ENCODE measurements at regions not wholly inside any gene's neighbourhood (a gene's known extent, or its start where the extent isn't known, plus 50 kb on each side); places are given as distances from the start of the nearest gene placed in this dataset.
"Not testable (repeated sequence)": the region's sequence is repeated elsewhere in the genome, so short reads cannot be mapped to it uniquely, and the experiment has no call there.

DNA sequence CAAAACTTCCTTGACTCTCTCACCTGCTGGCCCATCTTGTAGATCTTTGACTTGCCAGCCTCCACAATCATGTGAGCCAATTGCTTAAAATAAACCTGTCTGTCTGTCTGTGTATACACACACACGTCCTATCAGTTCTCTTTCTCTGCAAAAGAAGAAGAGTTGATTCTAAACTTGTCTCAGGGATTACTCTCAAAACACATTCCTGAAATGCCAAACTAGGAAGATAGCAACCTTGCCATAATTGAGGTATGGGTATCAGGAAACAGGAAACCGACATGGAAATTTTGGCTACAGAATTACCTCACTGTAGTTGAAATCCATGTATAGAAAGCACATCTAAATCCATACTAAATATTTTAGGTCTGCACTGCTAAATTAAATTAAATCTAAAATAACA is 483.4 kb downstream of the PLK2 start:
- Histone ChIP-seq H3K36me3 (ENCODE audit: low read depth, low read length) (no peaks in the 10 kb centered on the region), H3K27ac (ENCODE audit: low read length) (no peak overlapping the region), H3K4me3 (ENCODE audit: low read length) (no peak overlapping the region), H2AFZ (ENCODE audit: low read length) (no peak overlapping the region), H3K9ac (ENCODE audit: low read length) (no peak overlapping the region), H4K20me1 (ENCODE audit: low read length) (no peaks in the 10 kb centered on the region), H3K4me1 (ENCODE audit: insufficient read depth, low read length) (no peaks in the 10 kb centered on the region), H3F3A (ENCODE audit: low read length, unreplicated experiment) (no peaks in the 10 kb centered on the region), H3K79me2 (ENCODE audit: low read length) (no peaks in the 10 kb centered on the region), H3K27me3 (ENCODE audit: low read length) (no peaks in the 10 kb centered on the region), H3K9me2 (replicated peaks; ENCODE audit: low read length) (no peaks in the 10 kb centered on the region), H3K4me2 (ENCODE audit: low read length) (no peak overlapping the region), H3K9me3 (ENCODE audit: low read length) (no peaks in the 10 kb centered on the region)
- DNase-seq = no peak
- CTCF ChIA-PET = no interaction called here
- intact Hi-C loops (cut with micrococcal nuclease) = no loop called here
- no peak for TF ChIP-seq EZH2 (IDR thresholded peaks at IDR 0.05; ENCODE audit: low read length, unreplicated experiment)
- TF ChIP-seq EZH2phosphoT487 (IDR thresholded peaks at IDR 0.05; ENCODE audit: borderline replicate concordance, low read length) = no peak
- TF ChIP-seq, protein P1, sequence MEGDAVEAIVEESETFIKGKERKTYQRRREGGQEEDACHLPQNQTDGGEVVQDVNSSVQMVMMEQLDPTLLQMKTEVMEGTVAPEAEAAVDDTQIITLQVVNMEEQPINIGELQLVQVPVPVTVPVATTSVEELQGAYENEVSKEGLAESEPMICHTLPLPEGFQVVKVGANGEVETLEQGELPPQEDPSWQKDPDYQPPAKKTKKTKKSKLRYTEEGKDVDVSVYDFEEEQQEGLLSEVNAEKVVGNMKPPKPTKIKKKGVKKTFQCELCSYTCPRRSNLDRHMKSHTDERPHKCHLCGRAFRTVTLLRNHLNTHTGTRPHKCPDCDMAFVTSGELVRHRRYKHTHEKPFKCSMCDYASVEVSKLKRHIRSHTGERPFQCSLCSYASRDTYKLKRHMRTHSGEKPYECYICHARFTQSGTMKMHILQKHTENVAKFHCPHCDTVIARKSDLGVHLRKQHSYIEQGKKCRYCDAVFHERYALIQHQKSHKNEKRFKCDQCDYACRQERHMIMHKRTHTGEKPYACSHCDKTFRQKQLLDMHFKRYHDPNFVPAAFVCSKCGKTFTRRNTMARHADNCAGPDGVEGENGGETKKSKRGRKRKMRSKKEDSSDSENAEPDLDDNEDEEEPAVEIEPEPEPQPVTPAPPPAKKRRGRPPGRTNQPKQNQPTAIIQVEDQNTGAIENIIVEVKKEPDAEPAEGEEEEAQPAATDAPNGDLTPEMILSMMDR (conservative IDR thresholded peaks at IDR 0.05; ENCODE audit: low read depth, low read length) = no peak
- BruUV-seq (replicated peaks) = no TSS peak
- POLR2A ChIA-PET (ENCODE audit: unreplicated experiment) = no interaction called here
- no peak for ATAC-seq

DNA sequence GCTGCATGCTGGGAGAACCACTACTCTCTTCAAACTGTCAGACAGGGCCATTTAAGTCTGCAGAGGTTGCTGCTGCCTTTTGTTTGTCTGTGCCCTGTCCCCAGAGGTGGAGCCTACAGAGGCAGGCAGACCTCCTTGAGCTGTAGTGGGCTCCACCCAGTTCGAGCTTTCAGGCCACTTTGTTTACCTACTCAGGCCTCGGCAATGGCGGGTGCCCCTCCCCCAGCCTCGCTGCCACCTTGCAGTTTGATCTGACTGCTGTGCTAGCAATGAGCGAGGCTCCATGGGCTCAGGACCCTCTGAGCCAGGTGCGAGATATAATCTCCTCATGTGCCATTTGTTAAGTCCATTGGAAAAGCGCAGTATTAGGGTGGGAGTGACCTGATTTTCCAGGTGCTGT is 487.8 kb downstream of the PLK2 start:
- DNase-seq; POLR2A ChIA-PET (ENCODE audit: unreplicated experiment); H3F3A ChIP-seq (ENCODE audit: low read length, unreplicated experiment); ATAC-seq; H3K9me2 ChIP-seq (replicated peaks; ENCODE audit: low read length); intact Hi-C loops (cut with micrococcal nuclease); H3K27me3 ChIP-seq (ENCODE audit: low read length); CTCF ChIA-PET; H3K4me3 ChIP-seq (ENCODE audit: low read length); H3K9ac ChIP-seq (ENCODE audit: low read length); H3K79me2 ChIP-seq (ENCODE audit: low read length); H2AFZ ChIP-seq (ENCODE audit: low read length); H3K4me1 ChIP-seq (ENCODE audit: insufficient read depth, low read length); H3K36me3 ChIP-seq (ENCODE audit: low read depth, low read length); H4K20me1 ChIP-seq (ENCODE audit: low read length); H3K27ac ChIP-seq (ENCODE audit: low read length); H3K4me2 ChIP-seq (ENCODE audit: low read length); H3K9me3 ChIP-seq (ENCODE audit: low read length); BruUV-seq (replicated peaks): not testable (repeated sequence)

DNA sequence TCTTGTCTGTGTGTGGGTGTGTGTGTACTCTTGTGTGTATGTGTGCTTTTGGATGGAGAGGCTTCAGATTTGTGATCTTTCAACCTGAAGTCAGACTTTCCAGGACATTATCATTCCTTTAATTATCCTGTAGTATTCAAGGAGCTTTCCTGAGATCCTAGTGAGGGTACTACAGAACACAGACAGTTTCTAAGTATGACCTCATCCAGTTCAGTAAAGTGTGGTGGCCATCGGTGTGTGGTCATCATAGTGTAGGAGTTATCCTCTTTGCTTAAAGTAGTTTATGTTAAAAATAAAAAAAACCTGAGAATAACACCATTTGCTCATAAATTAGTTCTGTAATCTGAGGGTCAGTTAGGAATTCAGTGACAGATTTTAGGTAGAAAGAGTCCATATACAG is 478.0 kb upstream of the ACTBL2 start:
- no peak for DNase-seq
- no peak overlapping the region for H3K4me2 ChIP-seq (ENCODE audit: low read length)
- H3K4me3 ChIP-seq (ENCODE audit: low read length) = no peak overlapping the region
- H3K9me2 ChIP-seq (replicated peaks; ENCODE audit: low read length) = no peaks in the 10 kb centered on the region
- H3F3A ChIP-seq (ENCODE audit: low read length, unreplicated experiment) = no peaks in the 10 kb centered on the region
- no peaks in the 10 kb centered on the region for H4K20me1 ChIP-seq (ENCODE audit: low read length)
- no peak overlapping the region for H3K9ac ChIP-seq (ENCODE audit: low read length)
- intact Hi-C loops (cut with micrococcal nuclease) = no loop called here
- H3K4me1 ChIP-seq (ENCODE audit: insufficient read depth, low read length) = no peaks in the 10 kb centered on the region
- H3K9me3 ChIP-seq (ENCODE audit: low read length) = no peaks in the 10 kb centered on the region
- POLR2A ChIA-PET (ENCODE audit: unreplicated experiment) = no interaction called here
- no peaks in the 10 kb centered on the region for H3K27me3 ChIP-seq (ENCODE audit: low read length)
- no peak for TF ChIP-seq EZH2 (IDR thresholded peaks at IDR 0.05; ENCODE audit: low read length, unreplicated experiment)
- TF ChIP-seq EZH2phosphoT487 (IDR thresholded peaks at IDR 0.05; ENCODE audit: borderline replicate concordance, low read length) = no peak
- TF ChIP-seq, protein P1 (conservative IDR thresholded peaks at IDR 0.05; ENCODE audit: low read depth, low read length) = no peak
- H3K79me2 ChIP-seq (ENCODE audit: low read length) = no peaks in the 10 kb centered on the region
- H2AFZ ChIP-seq (ENCODE audit: low read length) = no peak overlapping the region
- BruUV-seq (replicated peaks) = no TSS peak
- H3K36me3 ChIP-seq (ENCODE audit: low read depth, low read length) = no peaks in the 10 kb centered on the region
- no peak for ATAC-seq
- CTCF ChIA-PET = no interaction called here
- no peak overlapping the region for H3K27ac ChIP-seq (ENCODE audit: low read length)

Measured in PC-3 (cell line).